Parathyroid adenoma (tissue), 2 donors: ENCODE measurements at regions not wholly inside any gene's neighbourhood (a gene's known extent, or its start where the extent isn't known, plus 50 kb on each side); places are given as distances from the start of the nearest gene placed in this dataset.
"Not testable (repeated sequence)": the region's sequence is repeated elsewhere in the genome, so short reads cannot be mapped to it uniquely, and the experiment has no call there.

Experiments used
- H2AFZ ChIP-seq: fragments of 300-600 bp; sonication (generic); one replicate; pipeline ENCODE4 v1.7.0; 2017; ENCODE audit warnings: antibody characterized with exemption, mild to moderate bottlenecking
- H3K27ac ChIP-seq: fragments of 300-600 bp; sonication (generic); one replicate; pipeline ENCODE4 v1.7.0; 2017
- H3K27me3 ChIP-seq: fragments of 300-600 bp; sonication (generic); one replicate; pipeline ENCODE4 v1.7.0; 2017; ENCODE audit warnings: low read length; ENCODE audit not compliant: control insufficient read depth, insufficient read depth
- H3K36me3 ChIP-seq: fragments of 300-600 bp; sonication (generic); one replicate; pipeline ENCODE4 v1.7.0; 2017; ENCODE audit warnings: low read length; ENCODE audit not compliant: control insufficient read depth, insufficient read depth
- H3K4me1 ChIP-seq: fragments of 300-600 bp; sonication (generic); one replicate; pipeline ENCODE4 v1.7.0; 2017; ENCODE audit warnings: control low read depth
- H3K4me2 ChIP-seq: fragments of 300-600 bp; sonication (generic); one replicate; pipeline ENCODE4 v1.7.0; 2017; ENCODE audit warnings: low read length
- H3K4me3 ChIP-seq: fragments of 300-600 bp; sonication (generic); one replicate; pipeline ENCODE4 v1.7.0; 2017; ENCODE audit warnings: low read depth, low read length
- H3K79me2 ChIP-seq: fragments of 300-600 bp; sonication (generic); one replicate; pipeline ENCODE4 v1.7.0; 2017; ENCODE audit warnings: control low read depth
- H3K9ac ChIP-seq: fragments of 300-600 bp; sonication (generic); one replicate; pipeline ENCODE4 v1.7.0; 2017; ENCODE audit warnings: mild to moderate bottlenecking
- H3K9me3 ChIP-seq: fragments of 300-600 bp; sonication (generic); one replicate; pipeline ENCODE4 v1.7.0; 2017; ENCODE audit warnings: low read length; ENCODE audit not compliant: control insufficient read depth
- CTCF ChIP-seq: fragments of 300-600 bp; sonication (generic); IDR thresholded peaks from one replicate; pipeline ENCODE4 v1.7.0; 2017; ENCODE audit warnings: antibody characterized with exemption, mild to moderate bottlenecking
- donor health status: primary hyperparathyroidism.

DNA sequence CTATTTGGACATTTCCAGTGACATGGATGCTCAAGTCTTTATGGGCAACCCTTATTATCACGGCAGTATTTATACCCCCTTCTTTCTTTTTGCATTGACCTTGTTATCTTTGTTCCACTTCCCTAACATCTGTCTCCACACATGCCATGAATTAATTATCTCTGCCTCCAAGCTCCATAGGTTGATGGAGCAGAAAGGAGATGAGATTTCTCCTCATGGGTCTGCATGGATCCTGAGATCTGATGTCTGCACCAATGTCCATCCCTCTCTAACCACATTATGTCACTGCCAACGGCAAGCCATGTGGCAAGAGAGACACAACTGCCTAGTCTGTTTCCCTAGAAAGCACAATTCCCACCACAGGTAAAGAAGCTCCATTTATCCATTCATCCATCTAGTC lies 416.8 kb upstream of the ASIC2 start:
- Histone ChIP-seq H3K9me3 (no peaks in the 10 kb centered on the region), H3K27me3 (no peaks in the 10 kb centered on the region), H3K9ac (no peak overlapping the region), H3K27ac (no peak overlapping the region), H3K36me3 (no peaks in the 10 kb centered on the region), H3K4me3 (no peak overlapping the region), H3K4me2 (no peak overlapping the region), H3K4me1 (no peaks in the 10 kb centered on the region), H3K79me2 (no peaks in the 10 kb centered on the region), H2AFZ (no peak overlapping the region)
- TF ChIP-seq CTCF = no peak

DNA sequence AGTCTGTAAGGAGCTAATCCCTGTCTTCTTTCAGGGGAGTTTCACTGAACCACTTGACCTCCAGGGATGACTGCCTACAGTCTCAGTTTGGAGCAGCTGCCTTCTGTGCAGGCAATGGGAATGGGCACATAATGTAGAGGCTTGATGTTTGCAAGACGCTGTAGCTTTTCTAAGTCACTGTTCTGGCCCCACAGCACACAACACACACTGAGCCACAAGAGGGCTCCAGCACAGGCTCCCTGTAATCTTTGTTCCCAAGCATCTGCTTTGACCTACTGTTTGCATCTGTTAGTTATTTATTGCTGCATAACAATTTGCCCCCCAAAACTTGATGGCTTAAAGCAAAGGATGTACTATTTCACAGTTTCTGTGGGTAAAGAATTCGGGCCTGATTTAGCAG lies 419.0 kb upstream of the ASIC2 start:
- Histone ChIP-seq H3K9ac (no peak overlapping the region), H2AFZ (no peak overlapping the region), H3K4me2 (no peak overlapping the region), H3K27ac (no peak overlapping the region), H3K79me2 (no peaks in the 10 kb centered on the region), H3K4me3 (no peak overlapping the region), H3K27me3 (no peaks in the 10 kb centered on the region), H3K9me3 (no peaks in the 10 kb centered on the region), H3K36me3 (no peaks in the 10 kb centered on the region), H3K4me1 (no peaks in the 10 kb centered on the region)
- no peak for TF ChIP-seq CTCF

DNA sequence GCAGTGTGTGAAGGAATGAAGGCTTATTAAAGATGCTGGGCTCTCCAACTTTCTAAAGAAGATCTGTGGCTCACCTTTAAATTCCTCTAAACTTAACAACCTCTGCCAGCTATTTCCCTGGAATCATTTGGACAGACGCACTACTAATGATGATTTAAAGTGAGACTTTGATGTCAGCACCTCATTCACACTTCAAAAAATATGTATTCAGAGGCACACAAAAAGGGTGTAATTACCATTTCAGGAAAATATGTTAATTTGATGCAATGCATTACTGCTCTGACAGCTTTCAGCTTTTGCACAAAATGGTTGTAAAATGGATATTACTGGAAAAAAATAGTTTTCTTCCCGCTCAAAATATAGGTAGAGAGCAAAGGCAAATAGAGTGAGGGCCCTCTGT lies 423.9 kb upstream of the ASIC2 start:
- Histone ChIP-seq H3K9me3 (no peaks in the 10 kb centered on the region), H3K27me3 (no peaks in the 10 kb centered on the region), H3K79me2 (no peaks in the 10 kb centered on the region), H3K27ac (no peak overlapping the region), H2AFZ (no peak overlapping the region), H3K4me3 (no peak overlapping the region), H3K36me3 (no peaks in the 10 kb centered on the region), H3K9ac (no peak overlapping the region), H3K4me1 (no peaks in the 10 kb centered on the region), H3K4me2 (no peak overlapping the region)
- no peak for TF ChIP-seq CTCF

GRCh38 chr17:33723736-33724135 lies 430.6 kb upstream of the ASIC2 start:
- not testable (repeated sequence) for H3K9me3 ChIP-seq, H3K4me2 ChIP-seq, H3K4me3 ChIP-seq, H3K79me2 ChIP-seq, H3K36me3 ChIP-seq, H3K4me1 ChIP-seq, H3K27ac ChIP-seq, H2AFZ ChIP-seq, H3K9ac ChIP-seq, H3K27me3 ChIP-seq

GRCh38 chr17:33725675-33726271 lies 432.7 kb upstream of the ASIC2 start:
- H3K36me3 ChIP-seq = no peaks in the 10 kb centered on the region

More at GRCh38 chr17:33725675-33726271, 432.7 kb upstream of the ASIC2 start:
- no peak overlapping the region for H3K9ac ChIP-seq
- H3K4me3 ChIP-seq = no peak overlapping the region
- no peak overlapping the region for H3K27ac ChIP-seq
- no peak overlapping the region for H2AFZ ChIP-seq
- TF ChIP-seq CTCF = peak; percentile 44
- no peak overlapping the region for H3K4me2 ChIP-seq
- H3K79me2 ChIP-seq = no peaks in the 10 kb centered on the region
- H3K9me3 ChIP-seq = no peaks in the 10 kb centered on the region
- no peaks in the 10 kb centered on the region for H3K27me3 ChIP-seq
- H3K4me1 ChIP-seq = no peaks in the 10 kb centered on the region
